Loucy (cell line): ENCODE measurements at regions not wholly inside any gene's neighbourhood (a gene's known extent, or its start where the extent isn't known, plus 50 kb on each side); places are given as distances from the start of the nearest gene placed in this dataset.

Source experiments
- H2AFZ ChIP-seq: fragments of 200-600 bp; sonication (generic); 2 replicates; pipeline ENCODE4 v1.6.0; 2016; ENCODE audit warnings: antibody characterized with exemption, mild to moderate bottlenecking, low read length, moderate library complexity
- H3F3A ChIP-seq: fragments of 200-600 bp; 2 replicates; pipeline ENCODE4 v1.6.0; 2016; ENCODE audit warnings: antibody characterized with exemption, low read depth, mild to moderate bottlenecking
- H3K27me3 ChIP-seq: fragments of 200-600 bp; sonication (generic); 2 replicates; pipeline ENCODE4 v1.6.1; 2014; ENCODE audit warnings: low read length, mild to moderate bottlenecking; ENCODE audit not compliant: insufficient read depth, poor library complexity, severe bottlenecking
- H3K36me3 ChIP-seq: fragments of 200-600 bp; sonication (generic); 2 replicates; pipeline ENCODE4 v1.6.1; 2016; ENCODE audit warnings: low read length; ENCODE audit not compliant: insufficient read depth
- H3K4me1 ChIP-seq: fragments of 200-600 bp; sonication (generic); 2 replicates; pipeline ENCODE4 v1.5.1; 2014; ENCODE audit warnings: low read length, mild to moderate bottlenecking; ENCODE audit not compliant: insufficient read depth, poor library complexity, severe bottlenecking
- H3K4me2 ChIP-seq: fragments of 200-600 bp; sonication (generic); 2 replicates; pipeline ENCODE4 v1.6.0; 2014; ENCODE audit warnings: antibody characterized with exemption, low read length, low read depth, mild to moderate bottlenecking; ENCODE audit not compliant: poor library complexity, severe bottlenecking
- H3K4me3 ChIP-seq: fragments of 200-600 bp; sonication (generic); 2 replicates; pipeline ENCODE4 v1.5.1; 2014; ENCODE audit warnings: low read length, mild to moderate bottlenecking, mixed read lengths; ENCODE audit not compliant: poor library complexity, severe bottlenecking
- H3K79me2 ChIP-seq: fragments of 200-600 bp; sonication (generic); 2 replicates; pipeline ENCODE4 v1.6.1; 2014; ENCODE audit warnings: low read length; ENCODE audit not compliant: insufficient read depth
- H3K9ac ChIP-seq: fragments of 200-600 bp; sonication (generic); 2 replicates; pipeline ENCODE4 v1.6.0; 2014; ENCODE audit warnings: mild to moderate bottlenecking, low read depth, low read length, moderate library complexity; ENCODE audit not compliant: poor library complexity, severe bottlenecking
- H3K9me2 ChIP-seq: fragments of 200-600 bp; sonication (generic); replicated peaks from 2 replicates; pipeline ENCODE4 v1.6.1; 2016; ENCODE audit warnings: low read depth, low read length, mixed read lengths
- H3K9me3 ChIP-seq: fragments of 200-600 bp; sonication (generic); 2 replicates; pipeline ENCODE4 v1.6.1; 2014; ENCODE audit warnings: mild to moderate bottlenecking, antibody characterized with exemption, low read length, low read depth; ENCODE audit not compliant: insufficient read depth
- H4K20me1 ChIP-seq: fragments of 200-600 bp; sonication (generic); 2 replicates; pipeline ENCODE4 v1.6.0; 2014; ENCODE audit warnings: antibody characterized with exemption, low read length, mild to moderate bottlenecking; ENCODE audit not compliant: insufficient read depth, poor library complexity, severe bottlenecking
- EZH2phosphoT487 ChIP-seq: fragments of 200-600 bp; IDR thresholded peaks from 2 replicates; pipeline ENCODE4 v1.6.1; 2018; ENCODE audit warnings: antibody characterized with exemption, mild to moderate bottlenecking, moderate library complexity, borderline replicate concordance
- TF ChIP-seq, protein P1 (sequence below): fragments of 200-600 bp; sonication (generic); conservative IDR thresholded peaks from 2 replicates; pipeline ENCODE4 v1.5.1; 2014; ENCODE audit warnings: mild to moderate bottlenecking, antibody characterized with exemption, low read length

DNA sequence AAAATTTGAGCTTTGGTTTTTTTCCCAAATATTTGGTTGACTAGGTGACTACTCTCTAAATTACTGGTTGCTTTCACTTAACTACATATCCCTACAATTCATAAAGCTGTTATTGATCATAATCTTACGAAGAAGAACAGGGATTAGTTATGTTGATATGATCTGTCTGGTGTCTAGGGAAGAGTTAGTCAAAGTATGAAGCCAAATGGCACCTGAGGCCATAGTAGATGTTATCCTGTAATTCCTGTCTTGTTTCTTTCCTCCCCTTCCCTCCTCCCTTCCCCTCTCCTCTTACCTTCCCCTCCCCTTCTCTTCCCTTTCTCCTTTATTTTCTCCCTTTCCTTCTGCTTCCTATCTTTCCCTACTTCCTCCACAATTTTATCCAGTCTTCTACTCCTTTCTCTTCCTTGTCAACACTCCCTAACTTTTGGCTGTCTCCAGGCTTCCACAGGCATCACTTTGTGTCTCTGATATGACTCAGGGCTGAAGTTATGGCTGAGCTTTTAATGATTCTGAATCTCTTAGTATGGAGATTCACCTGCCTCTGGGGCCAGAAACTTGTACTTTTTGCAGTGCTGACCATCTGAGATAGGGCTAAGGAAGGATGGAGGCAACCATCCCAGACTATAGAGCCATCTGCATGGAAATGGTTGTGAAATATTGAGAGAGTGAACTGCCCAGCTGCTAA lies 149.9 kb upstream of the TCF4 start:
- Histone ChIP-seq H3F3A (no peaks in the 10 kb centered on the region), H3K79me2 (no peaks in the 10 kb centered on the region), H4K20me1 (no peaks in the 10 kb centered on the region), H3K9ac (no peak overlapping the region), H3K4me1 (no peaks in the 10 kb centered on the region), H3K27me3 (no peaks in the 10 kb centered on the region), H3K4me2 (no peak overlapping the region), H3K36me3 (no peaks in the 10 kb centered on the region), H2AFZ (no peak overlapping the region), H3K4me3 (no peak overlapping the region), H3K9me3 (no peaks in the 10 kb centered on the region), H3K9me2 (no peaks in the 10 kb centered on the region)
- TF ChIP-seq EZH2phosphoT487, result no peak
- TF ChIP-seq, protein P1, sequence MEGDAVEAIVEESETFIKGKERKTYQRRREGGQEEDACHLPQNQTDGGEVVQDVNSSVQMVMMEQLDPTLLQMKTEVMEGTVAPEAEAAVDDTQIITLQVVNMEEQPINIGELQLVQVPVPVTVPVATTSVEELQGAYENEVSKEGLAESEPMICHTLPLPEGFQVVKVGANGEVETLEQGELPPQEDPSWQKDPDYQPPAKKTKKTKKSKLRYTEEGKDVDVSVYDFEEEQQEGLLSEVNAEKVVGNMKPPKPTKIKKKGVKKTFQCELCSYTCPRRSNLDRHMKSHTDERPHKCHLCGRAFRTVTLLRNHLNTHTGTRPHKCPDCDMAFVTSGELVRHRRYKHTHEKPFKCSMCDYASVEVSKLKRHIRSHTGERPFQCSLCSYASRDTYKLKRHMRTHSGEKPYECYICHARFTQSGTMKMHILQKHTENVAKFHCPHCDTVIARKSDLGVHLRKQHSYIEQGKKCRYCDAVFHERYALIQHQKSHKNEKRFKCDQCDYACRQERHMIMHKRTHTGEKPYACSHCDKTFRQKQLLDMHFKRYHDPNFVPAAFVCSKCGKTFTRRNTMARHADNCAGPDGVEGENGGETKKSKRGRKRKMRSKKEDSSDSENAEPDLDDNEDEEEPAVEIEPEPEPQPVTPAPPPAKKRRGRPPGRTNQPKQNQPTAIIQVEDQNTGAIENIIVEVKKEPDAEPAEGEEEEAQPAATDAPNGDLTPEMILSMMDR, result no peak

DNA sequence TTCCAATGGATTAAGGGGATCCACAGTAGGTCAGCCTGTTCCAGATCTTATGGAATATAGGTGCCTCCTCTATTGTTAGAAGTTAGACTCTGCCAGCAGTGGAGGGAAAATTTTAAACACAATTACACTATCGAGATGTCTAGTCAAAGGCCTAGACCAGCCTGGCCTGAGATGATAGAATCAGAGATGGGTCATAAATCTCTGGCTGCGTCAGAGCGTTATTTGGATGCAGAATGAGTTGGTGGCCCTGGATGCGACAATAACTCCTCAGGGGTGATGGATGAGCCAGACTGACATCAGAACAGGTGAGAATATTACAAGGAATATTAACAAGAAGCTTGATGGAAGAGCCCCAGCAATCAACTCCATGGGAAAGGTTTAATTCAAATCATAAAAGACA lies 149.3 kb upstream of the TCF4 start:
- Histone ChIP-seq H3F3A (no peaks in the 10 kb centered on the region), H3K4me3 (no peak overlapping the region), H3K4me1 (no peaks in the 10 kb centered on the region), H3K36me3 (no peaks in the 10 kb centered on the region), H3K9me3 (no peaks in the 10 kb centered on the region), H3K4me2 (no peak overlapping the region), H3K9ac (no peak overlapping the region), H3K9me2 (no peaks in the 10 kb centered on the region), H3K79me2 (no peaks in the 10 kb centered on the region), H2AFZ (no peak overlapping the region), H4K20me1 (no peaks in the 10 kb centered on the region), H3K27me3 (no peaks in the 10 kb centered on the region)
- TF ChIP-seq, protein P1, result no peak
- TF ChIP-seq EZH2phosphoT487, result no peak

DNA sequence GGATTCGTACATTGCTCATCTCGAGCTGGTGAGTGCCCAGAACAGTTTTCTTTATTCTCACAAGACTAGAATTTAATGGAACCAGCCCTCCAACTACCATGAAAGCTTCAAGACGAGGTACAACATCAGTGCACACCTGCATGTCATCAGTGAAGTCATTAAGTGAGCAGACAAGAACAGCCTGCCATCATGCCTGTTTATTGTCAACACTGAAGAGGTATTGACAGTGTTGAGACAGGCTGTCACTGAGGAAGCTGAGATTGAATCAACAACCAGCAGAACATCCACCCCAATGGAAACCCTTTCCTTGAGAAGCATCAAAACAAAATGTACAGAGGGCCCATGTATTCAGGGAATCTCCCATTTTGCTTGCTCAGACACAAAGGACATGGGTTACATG lies 148.0 kb upstream of the TCF4 start:
- Histone ChIP-seq H3K79me2 (no peaks in the 10 kb centered on the region), H4K20me1 (no peaks in the 10 kb centered on the region), H3K36me3 (no peaks in the 10 kb centered on the region), H3K9me3 (no peaks in the 10 kb centered on the region), H3F3A (no peaks in the 10 kb centered on the region), H3K9ac (no peak overlapping the region), H3K9me2 (no peaks in the 10 kb centered on the region), H3K4me2 (no peak overlapping the region), H3K27me3 (no peaks in the 10 kb centered on the region), H3K4me1 (no peaks in the 10 kb centered on the region), H2AFZ (no peak overlapping the region), H3K4me3 (no peak overlapping the region)
- no peak for TF ChIP-seq EZH2phosphoT487
- TF ChIP-seq, protein P1, result no peak
